ENCODE measurements at regions not wholly inside any gene's neighbourhood (a gene's known extent, or its start where the extent isn't known, plus 50 kb on each side); places are given as distances from the start of the nearest gene placed in this dataset.

- TF ChIP-seq CTCF (conservative IDR thresholded peaks at IDR 0.05; ENCODE audit: low read length) = no peak
- no peak for TF ChIP-seq EZH2phosphoT487 (IDR thresholded peaks at IDR 0.05; ENCODE audit: borderline replicate concordance, low read depth, low read length)
Observed at GRCh38 chr4:34194585-34194984, 2049.7 kb downstream of the ARAP2 start.
